ENCODE measurements at regions not wholly inside any gene's neighbourhood (a gene's known extent, or its start where the extent isn't known, plus 50 kb on each side); places are given as distances from the start of the nearest gene placed in this dataset.

DNA sequence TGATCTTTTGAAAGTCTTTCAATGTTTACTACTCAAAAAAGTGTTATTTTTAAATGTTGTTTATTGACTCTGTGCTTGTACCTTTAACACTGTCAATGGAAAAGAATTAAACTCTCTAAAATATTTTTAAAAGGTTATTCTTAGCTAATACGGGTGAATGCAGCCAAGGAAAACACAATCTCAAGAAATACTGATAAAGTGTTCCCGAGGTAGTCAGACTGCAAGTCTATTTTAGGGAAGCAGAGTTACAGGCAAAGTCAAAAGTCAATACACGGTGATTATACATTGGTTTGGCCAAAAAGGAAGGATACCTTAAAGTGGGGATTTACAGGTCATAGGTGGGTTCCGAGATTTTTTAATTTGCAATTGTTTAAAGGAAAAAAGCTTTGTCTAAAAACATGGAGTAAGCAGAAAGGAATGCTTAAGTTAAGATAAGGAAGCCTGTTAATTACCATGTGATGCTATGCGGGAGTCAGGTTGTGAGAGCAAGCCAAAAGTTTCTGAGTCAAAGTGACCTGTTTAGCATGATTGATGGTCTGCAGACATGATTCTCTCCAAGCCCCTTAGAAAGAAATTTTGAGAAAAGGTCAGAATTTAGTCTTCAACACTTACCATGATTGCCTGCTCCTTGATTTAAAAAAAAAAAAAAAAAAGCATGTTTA, 288.4 kb downstream of the KLHL4 start:
- ATAC-seq (ENCODE audit: poor library complexity) (no peak), DNase-seq (no peak)
- intact Hi-C loops (cut with DNase I, micrococcal nuclease): no loop called here
- no peaks in the 10 kb centered on the region for H3K27me3 ChIP-seq (ENCODE audit: control insufficient read depth in 1 of 2, insufficient read depth in 2 of 2, low read length in 2 of 2)
- Mint-ChIP-seq H3K4me1 (ENCODE audit: low read depth) (no peaks in the 10 kb centered on the region), H3K36me3 (ENCODE audit: low read depth) (no peaks in the 10 kb centered on the region), H3K4me3 (no peak overlapping the region), H3K27me3 (no peaks in the 10 kb centered on the region), H3K27ac (no peak overlapping the region), H3K9me3 (no peaks in the 10 kb centered on the region)
- ChIA-PET CTCF (no interaction called here), POLR2A (no interaction called here)
- no peak overlapping the region for H3K27ac ChIP-seq (ENCODE audit: low read depth in 1 of 2, low read length in 2 of 2)
- H3K4me3 ChIP-seq (ENCODE audit: low read length): no peak overlapping the region
- H3K36me3 ChIP-seq (ENCODE audit: insufficient read depth, low read length): no peaks in the 10 kb centered on the region
- H3K4me1 ChIP-seq (ENCODE audit: insufficient read depth, low read length): no peaks in the 10 kb centered on the region
- TF ChIP-seq, protein P1, sequence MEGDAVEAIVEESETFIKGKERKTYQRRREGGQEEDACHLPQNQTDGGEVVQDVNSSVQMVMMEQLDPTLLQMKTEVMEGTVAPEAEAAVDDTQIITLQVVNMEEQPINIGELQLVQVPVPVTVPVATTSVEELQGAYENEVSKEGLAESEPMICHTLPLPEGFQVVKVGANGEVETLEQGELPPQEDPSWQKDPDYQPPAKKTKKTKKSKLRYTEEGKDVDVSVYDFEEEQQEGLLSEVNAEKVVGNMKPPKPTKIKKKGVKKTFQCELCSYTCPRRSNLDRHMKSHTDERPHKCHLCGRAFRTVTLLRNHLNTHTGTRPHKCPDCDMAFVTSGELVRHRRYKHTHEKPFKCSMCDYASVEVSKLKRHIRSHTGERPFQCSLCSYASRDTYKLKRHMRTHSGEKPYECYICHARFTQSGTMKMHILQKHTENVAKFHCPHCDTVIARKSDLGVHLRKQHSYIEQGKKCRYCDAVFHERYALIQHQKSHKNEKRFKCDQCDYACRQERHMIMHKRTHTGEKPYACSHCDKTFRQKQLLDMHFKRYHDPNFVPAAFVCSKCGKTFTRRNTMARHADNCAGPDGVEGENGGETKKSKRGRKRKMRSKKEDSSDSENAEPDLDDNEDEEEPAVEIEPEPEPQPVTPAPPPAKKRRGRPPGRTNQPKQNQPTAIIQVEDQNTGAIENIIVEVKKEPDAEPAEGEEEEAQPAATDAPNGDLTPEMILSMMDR (IDR thresholded peaks at IDR 0.05): no peak
- H3K9me3 ChIP-seq (ENCODE audit: control insufficient read depth in 1 of 2, insufficient read depth in 1 of 2, low read length in 2 of 2): peaks cover 0 to 5% of the 10 kb centered on the region in 2 experiments

DNA sequence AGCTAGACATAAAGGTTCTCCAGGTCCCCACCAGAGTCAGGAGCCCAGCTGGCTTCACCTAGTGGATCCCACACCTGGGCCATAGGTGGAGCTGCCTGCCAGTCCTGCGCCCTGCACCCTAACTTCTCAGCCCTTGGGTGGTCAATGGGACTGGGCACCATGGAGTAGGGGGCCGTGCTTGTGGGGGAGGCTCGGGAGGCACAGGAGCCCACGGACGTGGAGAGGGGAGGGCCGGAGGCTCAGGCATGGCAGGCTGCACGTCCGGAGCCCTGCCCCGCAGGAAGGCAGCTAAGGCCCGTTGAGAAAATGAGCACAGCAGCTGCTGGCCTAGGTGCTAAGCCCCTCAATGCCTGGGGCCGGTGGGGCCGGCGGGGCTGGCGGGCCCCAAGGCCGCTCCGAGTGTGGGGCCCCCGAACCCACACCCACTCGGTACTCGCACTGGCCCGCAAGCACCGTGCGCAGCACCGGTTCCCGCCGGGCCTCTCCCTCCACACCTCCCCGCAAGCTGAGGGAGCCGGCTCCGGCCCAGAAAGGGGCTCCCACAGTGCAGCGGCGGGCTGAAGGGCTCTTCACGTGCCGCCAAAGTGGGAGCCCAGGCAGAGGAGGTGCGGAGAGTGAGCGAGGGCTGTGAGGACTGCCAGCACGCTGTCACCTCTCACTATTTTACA, 291.1 kb downstream of the KLHL4 start:
- H3K27me3 Mint-ChIP-seq: no peaks in the 10 kb centered on the region
- peaks cover 0 to 5% of the 10 kb centered on the region in 2 experiments for H3K9me3 ChIP-seq (ENCODE audit: control insufficient read depth in 1 of 2, insufficient read depth in 1 of 2, low read length in 2 of 2)
- ChIA-PET POLR2A (no interaction called here), CTCF (no interaction called here)
- no peaks in the 10 kb centered on the region for H3K9me3 Mint-ChIP-seq
- H3K4me3 ChIP-seq (ENCODE audit: low read length): no peak overlapping the region
- H3K4me1 Mint-ChIP-seq (ENCODE audit: low read depth): no peaks in the 10 kb centered on the region
- intact Hi-C loops (cut with DNase I, micrococcal nuclease): no loop called here
- ATAC-seq (ENCODE audit: poor library complexity): no peak
- no peak overlapping the region for H3K27ac ChIP-seq (ENCODE audit: low read depth in 1 of 2, low read length in 2 of 2)
- H3K4me1 ChIP-seq (ENCODE audit: insufficient read depth, low read length): no peaks in the 10 kb centered on the region
- no peak overlapping the region for H3K27ac Mint-ChIP-seq
- no peak overlapping the region for H3K4me3 Mint-ChIP-seq
- no peaks in the 10 kb centered on the region for H3K36me3 ChIP-seq (ENCODE audit: insufficient read depth, low read length)
- TF ChIP-seq, protein P1 (IDR thresholded peaks at IDR 0.05): no peak
- no peak for DNase-seq
- H3K27me3 ChIP-seq (ENCODE audit: control insufficient read depth in 1 of 2, insufficient read depth in 2 of 2, low read length in 2 of 2): no peaks in the 10 kb centered on the region
- no peaks in the 10 kb centered on the region for H3K36me3 Mint-ChIP-seq (ENCODE audit: low read depth)

DNA sequence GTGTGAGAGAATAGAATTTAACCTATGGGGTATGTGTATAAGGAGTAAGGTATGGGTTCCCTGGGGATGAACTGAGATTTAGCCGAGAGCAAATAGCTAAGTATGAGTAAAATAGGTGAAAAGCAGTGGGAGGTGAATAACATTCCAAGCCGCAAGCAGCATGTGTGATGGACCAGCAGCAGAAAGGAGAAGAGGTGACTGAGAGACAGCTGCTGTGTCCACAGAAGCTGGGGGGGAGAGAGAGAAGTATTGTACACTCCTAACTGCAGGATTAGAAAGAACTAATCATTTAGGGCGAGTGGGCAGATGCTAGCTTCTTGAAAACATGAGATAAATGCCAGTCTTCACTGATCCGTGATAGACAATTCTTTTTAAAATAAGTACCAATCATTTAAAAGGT, 296.0 kb downstream of the KLHL4 start:
- CTCF ChIA-PET: no interaction called here
- no peaks in the 10 kb centered on the region for H3K36me3 Mint-ChIP-seq (ENCODE audit: low read depth)
- Histone ChIP-seq H3K4me1 (ENCODE audit: insufficient read depth, low read length) (no peaks in the 10 kb centered on the region), H3K27ac (ENCODE audit: low read depth in 1 of 2, low read length in 2 of 2) (no peak overlapping the region), H3K9me3 (ENCODE audit: control insufficient read depth in 1 of 2, insufficient read depth in 1 of 2, low read length in 2 of 2) (peaks cover 0 to 3% of the 10 kb centered on the region in 2 experiments), H3K4me3 (ENCODE audit: low read length) (no peak overlapping the region), H3K27me3 (ENCODE audit: control insufficient read depth in 1 of 2, insufficient read depth in 2 of 2, low read length in 2 of 2) (no peaks in the 10 kb centered on the region), H3K36me3 (ENCODE audit: insufficient read depth, low read length) (no peaks in the 10 kb centered on the region)
- no peaks in the 10 kb centered on the region for H3K9me3 Mint-ChIP-seq
- H3K27ac Mint-ChIP-seq: no peak overlapping the region
- ATAC-seq (ENCODE audit: poor library complexity): no peak
- H3K27me3 Mint-ChIP-seq: no peaks in the 10 kb centered on the region
- intact Hi-C loops (cut with DNase I, micrococcal nuclease): no loop called here
- H3K4me3 Mint-ChIP-seq: no peak overlapping the region
- no peak for DNase-seq
- no peaks in the 10 kb centered on the region for H3K4me1 Mint-ChIP-seq (ENCODE audit: low read depth)
- POLR2A ChIA-PET: no interaction called here
- TF ChIP-seq, protein P1 (IDR thresholded peaks at IDR 0.05): no peak
